CD4-positive, alpha-beta T cell treated with Interleukin-10 for 1 hour (primary cell): ENCODE measurements at regions not wholly inside any gene's neighbourhood (a gene's known extent, or its start where the extent isn't known, plus 50 kb on each side); places are given as distances from the start of the nearest gene placed in this dataset.
A peak's percentile ranks its signal among the peaks of the same experiment; 100 is the strongest.
"Not testable (repeated sequence)": the region's sequence is repeated elsewhere in the genome, so short reads cannot be mapped to it uniquely, and the experiment has no call there.

Experiments
- DNase-seq: peaks from one replicate; pipeline ENCODE4 v3.0.0-alpha.2; 2020

DNA sequence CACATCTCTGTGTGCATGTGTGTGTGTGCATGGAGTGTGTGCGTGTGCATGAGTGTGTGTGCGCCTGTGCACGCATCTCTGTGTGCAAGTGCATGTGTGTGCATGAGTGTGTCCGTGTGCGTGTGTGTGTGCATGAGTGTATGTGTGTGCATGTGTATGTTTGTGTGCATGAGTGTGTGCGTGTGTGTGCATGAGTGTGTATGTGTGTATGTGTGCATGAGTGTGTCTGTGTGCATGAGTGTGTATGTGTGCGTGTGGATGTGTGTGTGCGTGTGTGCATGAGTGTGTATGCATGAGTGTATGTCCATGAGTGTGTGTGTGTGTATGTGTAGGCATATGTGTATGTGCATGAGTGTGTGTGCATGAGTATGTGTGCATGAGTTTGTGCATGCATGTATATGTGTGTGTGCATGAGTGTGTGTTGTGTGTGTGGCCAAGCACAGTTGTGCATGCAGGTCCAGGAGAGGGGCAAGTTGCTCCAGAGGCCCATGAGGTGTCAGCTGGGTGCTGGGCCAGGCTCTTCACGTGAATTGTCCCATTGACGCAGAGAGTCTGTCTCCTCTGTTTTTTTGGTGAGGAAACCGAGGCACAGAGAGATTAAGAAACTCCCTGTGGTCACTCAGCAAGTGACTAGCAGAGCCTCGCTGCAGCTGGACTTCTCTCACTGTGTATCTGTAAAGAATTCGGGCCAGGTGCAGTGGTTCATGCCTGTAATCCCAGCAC lies 75.5 kb downstream of the ASB1 start:
- no peak for DNase-seq

DNA sequence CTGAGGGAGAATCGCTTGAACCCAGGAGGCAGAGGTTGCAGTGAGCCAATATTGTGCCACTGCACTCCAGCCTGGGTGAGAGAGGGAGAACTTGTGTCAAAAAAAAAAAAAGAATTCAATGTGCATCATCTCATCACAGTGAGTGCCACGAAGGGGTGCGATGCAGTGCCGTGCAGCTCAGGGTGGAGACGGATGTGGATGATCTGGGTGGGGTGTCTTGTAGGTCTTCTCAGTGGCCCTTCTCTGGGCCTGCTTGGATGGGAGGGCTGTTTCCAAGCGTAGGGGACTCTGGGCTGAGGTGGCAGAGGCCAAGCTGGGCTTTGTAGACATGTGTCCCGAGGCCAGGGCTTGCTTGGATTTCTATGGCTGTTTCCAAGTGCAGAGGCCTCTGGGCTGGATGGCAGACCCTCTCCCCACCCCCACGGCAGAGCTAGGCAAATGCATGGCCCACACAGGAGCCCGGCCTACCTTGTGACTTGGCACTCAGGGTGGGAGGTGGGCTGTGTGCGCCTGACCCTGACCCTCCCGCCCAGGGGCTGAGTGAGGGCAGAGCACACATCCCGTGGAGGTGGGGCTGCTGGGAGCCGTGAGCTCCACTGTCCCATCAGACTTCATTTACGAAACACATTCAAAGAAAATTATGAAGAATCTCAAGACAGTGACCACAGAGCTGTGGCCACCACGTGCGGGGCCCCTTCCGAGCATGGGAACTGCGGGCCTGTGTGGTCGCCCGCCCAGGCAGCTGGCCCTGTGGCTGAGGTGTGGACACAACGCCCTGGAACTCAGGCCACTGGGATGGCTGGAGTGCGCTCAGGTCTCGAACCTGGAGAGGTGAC lies 76.4 kb downstream of the ASB1 start:
- DNase-seq = no peak

DNA sequence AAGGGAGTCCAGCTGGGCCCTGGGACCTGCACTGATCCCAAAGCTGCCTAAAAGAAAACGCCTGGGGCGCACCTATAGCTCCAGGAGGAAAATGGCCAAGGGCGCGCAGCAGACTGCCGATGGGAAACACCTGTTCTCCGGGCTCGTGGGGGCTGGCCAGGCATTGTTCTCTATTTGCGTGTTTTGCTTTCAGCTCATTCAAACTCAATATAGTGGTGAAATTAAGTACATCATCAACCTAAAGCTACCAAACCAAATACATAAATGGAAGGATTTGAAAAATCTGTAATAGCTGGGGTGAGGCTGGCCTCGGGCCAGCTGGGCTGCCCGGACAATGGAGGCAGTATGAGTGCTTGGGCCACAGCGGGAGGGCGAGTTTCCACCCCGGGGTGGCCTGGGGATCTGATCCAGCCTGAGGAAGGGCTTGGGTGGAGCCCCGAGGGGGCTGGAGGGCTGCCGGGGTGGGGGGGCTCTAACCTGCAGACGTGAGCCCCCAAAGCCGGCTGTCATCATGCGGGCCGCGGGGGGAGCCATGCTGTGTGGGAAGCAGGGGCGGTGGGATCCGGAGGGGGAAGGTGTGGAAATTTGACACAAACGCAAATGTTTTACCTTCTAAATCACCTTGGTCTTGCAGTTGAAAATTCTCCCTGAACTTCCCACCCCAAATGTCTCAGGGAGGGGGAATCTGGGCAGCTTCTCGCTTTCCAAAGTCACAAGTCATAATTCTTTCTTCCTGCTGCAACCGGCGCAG lies 77.6 kb downstream of the ASB1 start:
- DNase-seq = no peak

DNA sequence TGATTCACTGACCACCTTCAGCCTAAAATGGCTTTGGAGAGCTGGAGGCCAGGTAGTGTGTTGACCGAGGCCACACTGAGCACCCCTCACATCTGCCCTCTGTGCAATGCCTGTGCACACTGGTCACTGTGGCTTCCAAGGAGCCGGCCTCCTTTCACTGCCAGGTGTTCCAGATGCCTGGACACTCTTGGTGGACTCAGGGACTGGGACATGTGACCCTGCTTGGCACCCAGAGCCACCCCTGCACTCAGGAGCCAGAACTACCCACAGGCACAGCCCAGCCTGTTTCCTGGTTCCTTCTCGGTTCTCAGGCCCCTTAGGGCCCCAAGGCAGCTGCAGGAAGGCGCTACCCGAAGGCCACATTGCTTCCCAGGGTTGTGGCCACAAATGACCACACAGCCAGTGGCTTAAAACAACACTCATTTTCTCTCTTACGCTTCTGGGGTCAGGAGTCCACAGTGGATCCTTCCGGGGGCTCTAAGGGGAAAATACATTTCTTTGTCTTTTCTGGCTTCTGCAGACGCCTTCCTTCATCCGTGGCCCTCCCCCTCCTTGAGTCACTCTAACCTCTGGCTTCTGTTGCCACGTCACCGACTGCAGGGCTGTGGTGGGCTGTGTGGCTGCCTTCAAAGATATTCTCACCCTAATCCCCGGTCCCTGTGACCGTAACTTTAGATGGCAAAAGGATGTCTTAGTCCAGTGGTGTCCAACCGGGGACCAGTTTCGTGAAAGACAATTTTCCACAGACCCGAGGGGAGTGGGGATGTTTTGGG lies 78.6 kb downstream of the ASB1 start:
- no peak for DNase-seq

DNA sequence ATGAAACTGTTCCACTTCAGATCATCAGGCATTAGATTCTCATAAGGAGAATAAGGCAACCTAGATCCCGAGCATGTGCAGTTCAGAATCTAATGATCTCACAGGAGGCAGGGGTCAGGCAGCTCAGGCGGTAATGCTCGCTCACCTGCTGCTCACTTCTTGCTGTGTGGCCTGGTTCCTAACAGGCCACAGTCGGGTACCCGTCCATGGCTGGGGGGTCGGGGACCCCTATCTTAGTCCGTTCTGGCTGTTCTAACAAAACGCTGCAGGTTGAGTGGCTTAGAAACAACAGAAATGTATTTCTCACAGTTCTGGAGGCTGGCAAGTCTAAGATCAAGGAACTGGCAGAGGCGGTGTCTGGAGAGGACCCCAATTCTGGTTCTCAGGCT lies 79.2 kb downstream of the ASB1 start:
- DNase-seq = no peak

DNA sequence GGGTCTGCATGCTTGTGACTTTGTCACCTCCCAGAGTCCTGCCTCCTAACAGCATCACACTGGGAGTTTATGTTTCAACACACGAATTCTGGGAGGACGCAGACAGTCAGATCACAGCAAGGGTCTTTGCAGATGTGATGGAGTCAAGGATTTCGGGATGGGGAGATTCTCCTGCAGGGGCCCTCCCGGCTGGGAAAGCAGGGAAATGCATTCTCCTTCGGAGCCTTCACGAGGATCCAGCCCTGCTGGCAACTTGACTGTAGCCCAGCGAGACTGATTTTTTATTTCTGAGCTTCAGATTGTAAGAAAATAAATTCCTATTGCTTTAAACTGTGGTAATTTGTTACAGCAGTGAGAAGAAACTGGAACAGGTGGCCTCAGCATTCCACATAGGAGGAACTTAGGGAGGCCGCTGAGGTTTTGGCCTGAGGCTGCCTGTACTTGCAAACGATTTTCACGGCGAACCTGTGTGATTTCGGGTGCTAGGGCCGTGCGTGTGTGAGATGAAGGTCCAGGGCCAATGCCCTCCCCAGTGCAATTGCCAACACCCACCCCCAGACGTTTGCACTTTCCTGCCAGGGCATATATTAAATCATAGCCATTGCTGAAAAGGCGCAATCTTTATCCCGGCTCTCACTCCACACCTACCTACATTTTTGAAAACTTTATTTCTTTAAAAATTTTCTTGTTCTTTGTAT lies 79.8 kb downstream of the ASB1 start:
- DNase-seq = no peak

DNA sequence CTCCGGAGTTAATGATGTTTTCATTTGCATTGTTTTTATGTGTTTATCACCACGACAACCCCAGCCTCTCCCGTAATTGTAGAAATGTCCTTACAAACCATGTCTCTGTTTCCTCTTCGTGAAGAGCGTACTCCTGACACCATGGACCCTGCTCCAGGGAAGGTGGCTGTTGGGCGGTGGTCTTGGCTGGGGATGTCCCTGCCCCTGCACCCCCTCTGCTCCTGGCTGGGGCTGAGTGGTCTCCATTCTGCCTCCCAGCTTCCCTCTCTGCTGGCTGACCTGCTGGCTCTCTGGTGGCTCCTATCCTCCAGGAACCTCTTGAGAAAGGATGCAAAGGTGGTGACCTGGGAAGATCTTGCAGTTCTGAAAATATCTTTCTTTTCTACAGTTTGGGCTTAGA lies 81.1 kb downstream of the ASB1 start:
- no peak for DNase-seq

DNA sequence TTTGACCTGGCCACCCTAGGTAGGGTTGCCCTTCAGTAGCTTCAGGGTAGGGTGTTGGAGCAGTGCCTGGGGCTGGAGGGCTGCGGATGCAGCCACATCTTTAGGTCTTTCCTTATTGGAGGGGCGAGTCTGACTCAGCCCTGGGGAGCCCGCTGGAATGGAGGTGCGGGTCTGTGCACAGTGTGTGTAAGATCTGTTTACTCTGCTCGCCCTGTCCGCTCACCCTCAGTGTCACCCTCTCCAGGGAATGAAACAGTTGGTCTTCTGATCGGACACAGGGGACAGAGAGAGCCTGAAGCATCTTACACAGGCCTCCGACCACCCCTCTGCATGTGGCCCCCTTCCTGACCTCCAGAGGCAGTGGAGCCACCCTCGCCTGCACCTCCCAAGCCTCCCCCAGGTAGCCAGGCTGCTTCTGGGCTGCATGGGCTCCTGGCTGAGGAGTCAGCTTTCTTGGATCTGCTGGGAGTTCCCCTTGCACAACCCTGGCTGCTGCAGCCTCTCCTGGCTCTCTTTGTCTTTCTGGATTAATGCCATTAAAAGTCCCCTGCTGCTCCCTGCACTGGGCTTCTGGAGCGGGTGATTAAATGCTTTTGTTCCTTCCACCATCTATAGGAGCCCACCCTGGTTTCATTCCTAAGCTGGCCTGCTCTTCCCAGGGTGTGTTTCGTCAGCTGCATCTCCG lies 82.6 kb downstream of the ASB1 start:
- no peak for DNase-seq

DNA sequence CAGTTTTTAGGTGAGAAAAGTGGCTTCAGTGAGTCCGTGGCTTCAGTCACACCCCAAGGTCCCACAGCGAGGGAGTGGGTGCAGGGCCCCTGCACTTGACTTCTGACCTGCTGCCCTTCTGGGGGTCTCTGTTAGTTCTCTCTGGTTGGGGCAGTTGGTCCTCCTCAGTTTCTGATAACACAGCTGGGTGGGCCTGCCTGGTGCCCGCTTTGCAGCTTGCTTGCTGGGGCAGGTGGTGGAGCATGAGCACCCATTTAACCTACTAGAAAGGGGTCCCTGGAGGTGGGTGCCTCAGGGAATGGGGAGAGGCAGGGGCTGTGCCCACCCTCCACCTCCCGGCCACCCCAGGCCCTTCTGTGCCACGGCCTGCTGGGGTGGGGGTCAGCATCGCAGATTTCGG lies 83.2 kb downstream of the ASB1 start:
- DNase-seq = no peak

DNA sequence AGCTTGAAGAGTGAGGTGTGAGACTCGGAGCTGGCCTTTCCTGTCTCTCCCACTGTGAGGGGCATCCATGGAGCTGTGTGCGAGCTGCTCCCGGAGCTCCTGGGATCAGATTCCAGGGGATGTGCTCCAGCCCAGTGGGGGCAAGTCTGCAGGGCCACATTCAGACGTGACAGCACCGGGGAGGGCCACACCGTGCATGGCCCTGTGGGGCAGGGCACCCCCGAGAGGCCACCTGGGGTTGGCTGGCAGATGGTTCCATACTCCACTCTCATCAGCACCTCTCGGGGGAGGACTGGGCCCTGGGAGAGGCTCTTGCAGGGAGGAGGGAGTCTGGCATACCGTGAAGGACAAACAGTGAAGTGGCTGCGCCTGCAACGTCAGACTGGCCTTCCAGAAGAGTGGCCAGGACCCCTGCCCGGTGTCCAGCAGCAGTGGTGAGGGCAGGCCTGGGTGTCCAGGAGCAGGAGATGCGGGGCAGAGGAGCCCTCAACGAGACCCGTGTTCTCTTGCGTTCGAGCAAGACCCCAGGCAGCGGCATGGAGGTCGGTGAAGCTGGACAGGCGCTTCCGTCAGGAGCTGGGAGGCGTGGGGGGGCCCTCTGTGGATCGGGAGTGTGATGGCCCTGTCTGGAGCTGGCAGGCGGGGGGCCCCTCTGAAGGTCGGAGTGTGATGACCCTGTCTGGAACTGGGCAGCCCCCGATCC lies 84.3 kb downstream of the ASB1 start:
- DNase-seq = no peak

DNA sequence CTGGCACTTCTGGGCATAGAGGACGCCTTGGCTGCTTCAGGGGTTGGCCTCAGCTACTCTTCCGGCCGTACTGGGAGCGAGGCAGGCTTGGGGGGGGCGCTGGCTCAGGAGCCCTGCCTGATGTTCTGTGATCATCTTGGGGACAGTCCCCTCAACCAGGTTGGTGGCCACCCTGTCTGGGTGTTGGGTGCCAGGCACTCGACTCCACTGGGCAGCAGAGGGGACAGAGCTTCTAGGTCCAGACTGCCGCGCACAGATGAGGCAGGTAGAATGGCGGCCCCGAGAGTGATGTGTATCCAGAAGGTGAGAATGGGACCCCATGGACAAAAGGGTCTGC lies 84.9 kb downstream of the ASB1 start:
- DNase-seq = no peak

DNA sequence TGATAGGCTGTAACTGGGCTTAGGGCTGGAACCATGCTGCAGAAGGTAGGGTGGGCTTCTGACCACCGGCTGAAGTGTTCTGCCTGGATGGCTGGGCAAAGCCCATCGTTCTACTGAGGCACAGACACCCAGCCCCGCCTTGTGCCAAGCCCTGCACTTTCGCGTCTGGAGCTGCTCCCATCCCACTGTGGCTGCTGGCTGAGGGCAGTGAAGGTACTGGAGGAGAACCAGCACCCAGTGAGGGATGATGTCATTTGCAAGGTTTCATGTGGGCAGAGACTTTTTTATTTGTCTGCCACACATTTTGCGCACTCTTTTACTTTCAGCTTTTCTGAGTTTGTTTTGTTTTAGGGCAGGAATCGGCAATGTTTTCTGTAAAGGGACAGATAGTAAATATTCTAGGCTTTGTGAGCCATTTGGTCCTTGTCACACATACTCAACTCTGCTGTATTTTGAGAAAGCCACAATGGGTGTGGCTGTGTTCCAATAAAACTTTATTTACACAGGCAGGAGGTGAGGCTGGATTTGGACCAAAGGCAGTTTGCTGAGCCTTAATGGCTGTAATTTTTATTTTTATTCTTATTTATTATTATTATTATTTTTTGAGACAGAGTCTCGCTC lies 85.6 kb downstream of the ASB1 start:
- DNase-seq = no peak

DNA sequence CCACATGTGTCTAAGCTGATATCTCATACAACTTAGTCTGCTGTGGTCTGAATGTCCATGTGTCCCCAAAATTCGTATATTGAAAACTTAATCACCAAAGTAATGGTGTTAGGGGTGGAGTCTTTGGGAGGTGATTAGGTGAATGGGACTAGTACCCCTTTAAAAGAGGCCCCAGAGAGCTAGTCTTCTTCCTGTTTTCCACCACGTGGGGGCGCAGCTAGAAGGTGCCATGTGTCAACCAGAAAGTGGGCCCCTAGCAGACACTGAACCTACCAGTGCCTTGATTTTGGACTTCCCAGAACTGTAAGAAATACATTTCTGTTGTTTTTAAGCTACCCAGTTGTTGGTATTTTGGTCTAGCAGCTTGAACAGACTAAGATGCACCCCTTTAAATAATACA lies 86.6 kb downstream of the ASB1 start:
- DNase-seq = peak; percentile 5

DNA sequence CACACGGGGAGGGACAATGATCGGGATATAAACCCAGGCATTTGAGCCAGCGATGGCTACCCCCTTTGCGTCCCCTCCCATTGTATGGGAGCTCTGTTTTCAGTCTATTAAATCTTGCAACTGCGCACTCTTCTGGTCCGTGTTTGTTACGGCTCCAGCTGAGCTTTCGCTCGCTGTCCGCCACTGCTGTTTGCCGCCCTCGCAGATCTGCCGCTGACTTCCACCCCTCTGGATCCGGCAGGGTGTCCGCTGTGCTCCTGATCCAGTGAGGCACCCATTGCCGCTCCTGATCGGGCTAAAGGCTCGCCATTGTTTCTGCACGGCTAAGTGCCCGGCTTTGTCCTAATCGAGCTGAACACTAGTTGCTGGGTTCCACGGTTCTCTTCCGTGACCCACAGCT lies 87.3 kb downstream of the ASB1 start:
- DNase-seq = not testable (repeated sequence)

DNA sequence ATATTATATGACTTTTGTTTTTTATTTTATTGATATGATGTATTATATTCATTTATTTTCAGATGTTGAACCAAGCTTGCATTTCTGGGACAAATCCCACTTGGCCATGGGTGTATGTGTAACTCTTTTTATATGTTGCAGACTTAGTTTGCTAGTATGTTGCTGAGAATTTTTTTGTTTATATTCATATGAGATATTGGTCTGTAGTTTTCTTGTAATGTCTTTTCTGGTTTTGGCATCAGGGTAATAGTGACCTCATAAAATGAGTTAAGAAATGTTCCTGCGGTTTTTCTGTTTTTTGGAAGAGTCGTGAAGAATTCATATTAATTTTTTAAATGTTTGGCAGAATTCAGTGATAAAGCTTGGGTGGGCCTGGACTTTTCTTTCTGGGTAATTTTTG lies 88.7 kb downstream of the ASB1 start:
- DNase-seq = no peak

DNA sequence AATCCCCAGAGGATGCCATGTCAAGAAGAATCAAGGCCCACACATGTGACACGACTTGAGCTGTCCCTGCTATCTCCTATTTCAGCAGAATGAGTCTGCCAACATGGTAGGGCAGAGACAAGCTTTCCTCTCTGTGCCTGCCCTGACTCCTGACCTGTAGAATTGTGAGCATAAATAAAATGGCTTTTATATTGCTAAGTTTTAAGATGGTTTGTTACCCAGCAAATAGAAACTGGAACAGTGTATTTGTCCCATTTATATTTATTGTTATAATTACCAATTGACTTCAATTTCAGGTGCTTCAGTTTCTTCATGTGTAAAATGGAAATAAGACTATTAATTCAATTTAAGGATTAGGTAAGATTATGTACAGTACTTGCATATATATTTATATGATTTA lies 90.5 kb downstream of the ASB1 start:
- no peak for DNase-seq

DNA sequence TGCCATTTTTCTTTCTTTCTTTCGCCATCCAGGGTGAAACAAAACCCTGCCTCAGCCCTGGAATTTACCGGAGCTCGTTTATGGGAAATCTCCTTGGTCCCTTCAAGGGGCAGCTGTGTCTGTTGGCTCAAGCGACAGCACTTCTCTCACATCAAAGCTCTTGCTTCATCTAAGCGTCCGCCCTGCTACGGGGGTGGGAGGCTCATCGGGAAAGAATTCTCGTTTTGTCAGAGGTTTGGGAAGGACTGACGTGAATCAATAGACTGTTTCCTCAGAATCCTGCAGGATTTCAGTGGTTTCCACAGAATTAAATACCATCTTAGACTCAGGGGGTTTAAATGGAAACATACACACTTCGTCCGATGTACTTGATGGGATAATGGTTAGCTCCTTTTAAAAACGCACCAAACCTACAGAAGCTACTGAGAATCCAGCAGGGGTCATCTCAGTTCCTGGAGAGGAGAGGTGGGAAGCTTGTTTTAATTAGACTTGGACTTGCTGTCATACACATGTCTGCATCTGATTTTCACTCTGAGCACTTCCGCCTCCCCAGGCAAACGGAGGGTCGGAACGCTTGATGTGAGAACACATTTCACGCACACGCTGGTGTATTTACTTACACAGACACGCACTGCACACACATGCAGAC lies 91.6 kb downstream of the ASB1 start:
- no peak for DNase-seq

DNA sequence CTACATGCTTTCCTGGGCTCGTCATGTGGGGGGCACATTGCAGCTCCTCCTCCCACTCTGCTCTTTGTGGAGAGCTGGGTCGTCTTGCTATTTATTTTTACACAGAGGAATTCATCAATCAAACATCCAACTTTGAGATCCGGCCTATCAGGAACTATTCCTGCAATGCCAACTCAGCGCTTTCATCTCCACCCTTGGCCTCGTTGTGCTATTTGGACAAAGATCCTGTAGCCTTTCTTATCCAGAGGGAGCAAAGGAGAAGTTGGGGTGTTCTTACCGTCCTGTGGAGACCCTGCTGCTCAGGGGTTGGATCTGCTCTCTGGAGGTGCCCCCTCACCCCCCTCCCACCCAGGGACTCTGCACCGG lies 92.1 kb downstream of the ASB1 start:
- DNase-seq = no peak

DNA sequence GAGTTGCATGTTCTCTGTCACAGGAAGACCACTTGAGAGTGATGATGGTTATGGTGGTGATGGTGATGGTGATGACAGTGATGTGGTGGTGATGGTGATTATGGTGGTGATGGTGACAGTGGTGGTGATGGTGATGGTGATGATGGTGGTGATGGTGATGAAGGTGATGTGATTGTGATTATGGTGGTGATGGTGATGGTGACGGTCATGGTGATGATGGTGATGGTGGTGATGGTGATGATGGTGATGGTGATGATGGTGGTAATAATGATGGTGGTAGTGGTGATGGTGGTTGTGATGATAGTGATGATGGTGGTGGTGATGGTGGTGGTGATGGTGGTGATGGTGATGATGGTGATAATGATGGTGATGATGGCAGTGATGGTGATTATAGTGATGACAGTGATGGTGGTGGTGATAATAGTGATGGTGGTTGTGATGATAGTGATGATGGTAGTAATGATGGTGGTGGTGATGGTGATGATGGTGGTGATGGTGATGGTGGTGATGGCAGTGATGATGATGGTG lies 93.7 kb downstream of the ASB1 start:
- no peak for DNase-seq

DNA sequence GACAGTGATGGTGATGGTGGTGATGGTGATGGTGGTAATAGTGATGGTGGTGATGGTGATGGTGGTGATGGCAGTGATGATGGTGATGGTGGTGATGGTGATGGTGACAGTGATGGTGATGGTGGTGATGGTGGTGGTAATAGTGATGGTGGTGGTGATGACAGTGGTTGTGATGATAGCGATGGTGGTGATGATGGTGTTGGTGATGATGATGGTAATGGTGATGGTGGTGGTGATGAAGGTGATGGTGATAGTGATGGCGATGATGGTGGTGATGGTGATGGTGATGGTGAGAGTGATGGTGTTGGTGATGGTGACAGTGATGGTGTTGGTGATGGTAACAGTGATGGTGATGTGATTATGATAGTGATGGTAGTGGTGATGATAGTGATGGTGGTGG lies 94.3 kb downstream of the ASB1 start:
- DNase-seq = no peak
